Tibial nerve (tissue), 3 donors: ENCODE measurements at regions not wholly inside any gene's neighbourhood (a gene's known extent, or its start where the extent isn't known, plus 50 kb on each side); places are given as distances from the start of the nearest gene placed in this dataset.

Experiments used
- CTCF ChIP-seq, 5 experiments: fragments of 200-600 bp in 3 of 5; fragments of 450-650 bp in 2 of 5; sonication (generic) in 3 of 5; IDR thresholded peaks; one replicate each; pipeline ENCODE4 v1.5.1; 2016 to 2019; ENCODE audit warnings: antibody characterized with exemption in 5 of 5, mild to moderate bottlenecking in 3 of 5, moderate library complexity in 2 of 5
- POLR2A ChIP-seq, 2 donors: fragments of 450-650 bp; IDR thresholded peaks; one replicate each; pipeline ENCODE4 v1.6.1; 2017; ENCODE audit warnings: antibody characterized with exemption in 2 of 2, mild to moderate bottlenecking in 2 of 2, moderate library complexity in 2 of 2

GRCh38 chr13:78829821-78830220 lies 170.9 kb upstream of the OBI1 start:
- TF ChIP-seq POLR2A (IDR thresholded peaks at IDR 0.05), result no peak
- no peak for TF ChIP-seq CTCF (IDR thresholded peaks at IDR 0.05)
